Gastrocnemius medialis (tissue), 4 donors: ENCODE measurements at regions not wholly inside any gene's neighbourhood (a gene's known extent, or its start where the extent isn't known, plus 50 kb on each side); places are given as distances from the start of the nearest gene placed in this dataset.

ENCODE experiments used
- POLR2A ChIP-seq, 2 donors: fragments of 450-650 bp; IDR thresholded peaks; one replicate each; pipeline ENCODE4 v1.6.1; 2017; ENCODE audit warnings: antibody characterized with exemption in 2 of 2, mild to moderate bottlenecking in 2 of 2, moderate library complexity in 2 of 2
- TF ChIP-seq, protein P1 (sequence below), 5 experiments: fragments of 450-650 bp in 3 of 5; fragments of 200-600 bp in 2 of 5; sonication (generic) in 2 of 5; IDR thresholded peaks in 4 of 5; conservative IDR thresholded peaks in 1 of 5; 1 replicate in 4 of 5; 2 replicates in 1 of 5; pipeline ENCODE4 v1.5.1; 2016 to 2019; ENCODE audit warnings: antibody characterized with exemption in 5 of 5, mild to moderate bottlenecking in 3 of 5, moderate library complexity in 3 of 5

DNA sequence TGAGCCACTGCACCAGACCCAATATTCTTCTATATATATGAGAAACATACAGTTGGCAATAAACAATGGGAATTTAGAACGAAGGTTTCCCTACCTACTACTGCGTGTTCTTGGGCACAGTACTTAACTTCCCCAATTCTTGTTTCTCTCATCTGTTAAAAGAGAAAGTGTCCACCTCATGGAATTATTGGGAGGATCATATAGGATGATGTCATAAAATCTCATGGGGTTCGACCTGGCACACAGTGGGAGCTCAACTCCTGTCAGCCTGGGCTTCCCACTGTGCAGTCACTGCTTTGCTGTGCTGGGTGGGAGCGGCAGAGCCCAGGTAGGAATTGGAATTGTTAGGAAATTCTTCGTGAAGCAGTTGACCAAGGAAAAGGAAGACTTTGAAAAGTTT, 203.3 kb downstream of the SH3BP4 start:
- TF ChIP-seq, protein P1, sequence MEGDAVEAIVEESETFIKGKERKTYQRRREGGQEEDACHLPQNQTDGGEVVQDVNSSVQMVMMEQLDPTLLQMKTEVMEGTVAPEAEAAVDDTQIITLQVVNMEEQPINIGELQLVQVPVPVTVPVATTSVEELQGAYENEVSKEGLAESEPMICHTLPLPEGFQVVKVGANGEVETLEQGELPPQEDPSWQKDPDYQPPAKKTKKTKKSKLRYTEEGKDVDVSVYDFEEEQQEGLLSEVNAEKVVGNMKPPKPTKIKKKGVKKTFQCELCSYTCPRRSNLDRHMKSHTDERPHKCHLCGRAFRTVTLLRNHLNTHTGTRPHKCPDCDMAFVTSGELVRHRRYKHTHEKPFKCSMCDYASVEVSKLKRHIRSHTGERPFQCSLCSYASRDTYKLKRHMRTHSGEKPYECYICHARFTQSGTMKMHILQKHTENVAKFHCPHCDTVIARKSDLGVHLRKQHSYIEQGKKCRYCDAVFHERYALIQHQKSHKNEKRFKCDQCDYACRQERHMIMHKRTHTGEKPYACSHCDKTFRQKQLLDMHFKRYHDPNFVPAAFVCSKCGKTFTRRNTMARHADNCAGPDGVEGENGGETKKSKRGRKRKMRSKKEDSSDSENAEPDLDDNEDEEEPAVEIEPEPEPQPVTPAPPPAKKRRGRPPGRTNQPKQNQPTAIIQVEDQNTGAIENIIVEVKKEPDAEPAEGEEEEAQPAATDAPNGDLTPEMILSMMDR (IDR thresholded peaks at IDR 0.05 in 4 of 5, conservative IDR thresholded peaks at IDR 0.05 in 1 of 5), result no peak
- TF ChIP-seq POLR2A (IDR thresholded peaks at IDR 0.05), result no peak
